ENCODE measurements at regions not wholly inside any gene's neighbourhood (a gene's known extent, or its start where the extent isn't known, plus 50 kb on each side); places are given as distances from the start of the nearest gene placed in this dataset.

GRCh38 chr17:79263191-79263590 is 188.6 kb downstream of the ENGASE start:
- TF ChIP-seq GATA3 (IDR thresholded peaks at IDR 0.05; ENCODE audit: low read depth, low read length): no peak
- no peak for TF ChIP-seq GATA2 (IDR thresholded peaks at IDR 0.05; ENCODE audit: low read depth, low read length)

All from SH-SY5Y (cell line).